Neuronal stem cell (in vitro differentiated cells): ENCODE measurements at regions not wholly inside any gene's neighbourhood (a gene's known extent, or its start where the extent isn't known, plus 50 kb on each side); places are given as distances from the start of the nearest gene placed in this dataset.
"Not testable (repeated sequence)": the region's sequence is repeated elsewhere in the genome, so short reads cannot be mapped to it uniquely, and the experiment has no call there.

Experiments
- DNase-seq: peaks from one replicate; pipeline ENCODE4 v3.0.0-alpha.2; 2013; ENCODE audit warnings: low spot score
- H2AFZ ChIP-seq: one replicate; pipeline ENCODE4 v1.6.1; 2013; ENCODE audit warnings: mild to moderate bottlenecking, low read length, inconsistent platforms
- H2AK5ac ChIP-seq: 2 replicates; pipeline ENCODE4 v1.6.1; 2013; ENCODE audit warnings: low read depth, mild to moderate bottlenecking, inconsistent platforms, low read length, moderate library complexity, mixed read lengths
- H2BK120ac ChIP-seq: 2 replicates; pipeline ENCODE4 v1.6.1; 2013; ENCODE audit warnings: low read depth, mild to moderate bottlenecking, inconsistent platforms, low read length, moderate library complexity, mixed read lengths
- H2BK12ac ChIP-seq: one replicate; pipeline ENCODE4 v1.6.1; 2013; ENCODE audit warnings: low read length, inconsistent platforms
- H2BK15ac ChIP-seq: 2 replicates; pipeline ENCODE4 v1.6.1; 2013; ENCODE audit warnings: mild to moderate bottlenecking, low read length, inconsistent platforms, mixed read lengths
- H2BK5ac ChIP-seq: one replicate; pipeline ENCODE4 v1.6.1; 2013; ENCODE audit warnings: inconsistent platforms, mild to moderate bottlenecking, low read length, moderate library complexity
- H3K14ac ChIP-seq: one replicate; pipeline ENCODE4 v1.6.1; 2013; ENCODE audit warnings: low read length, inconsistent platforms
- H3K18ac ChIP-seq: 2 replicates; pipeline ENCODE4 v1.6.1; 2013; ENCODE audit warnings: low read length, inconsistent platforms
- H3K23ac ChIP-seq: 2 replicates; pipeline ENCODE4 v1.6.1; 2013; ENCODE audit warnings: low read depth, mild to moderate bottlenecking, mixed read lengths, low read length, inconsistent platforms; ENCODE audit not compliant: poor library complexity
- H3K27ac ChIP-seq: replicated peaks from 3 replicates; pipeline ENCODE4 v1.5.1; 2013; ENCODE audit warnings: low read length, inconsistent platforms
- H3K27me3 ChIP-seq, 3 experiments: 2 replicates each; pipeline ENCODE4 v1.6.1; 2013; ENCODE audit warnings: low read length in 3 of 3, mild to moderate bottlenecking in 2 of 3, inconsistent platforms in 1 of 3, low read depth in 1 of 3, mixed read lengths in 1 of 3, moderate library complexity in 1 of 3; ENCODE audit not compliant: control insufficient read depth in 3 of 3, insufficient read depth in 3 of 3
- H3K36me3 ChIP-seq, 2 donors: replicated peaks in 1 of 2; 2 replicates each; pipeline ENCODE4 v1.6.1; 2013; ENCODE audit warnings: low read length in 2 of 2; ENCODE audit not compliant: control insufficient read depth in 2 of 2, insufficient read depth in 2 of 2
- H3K4ac ChIP-seq: 2 replicates; pipeline ENCODE4 v1.6.1; 2013; ENCODE audit warnings: inconsistent platforms, mild to moderate bottlenecking, low read length, moderate library complexity
- H3K4me1 ChIP-seq, 2 donors: 1 replicate in 1 of 2; 2 replicates in 1 of 2; pipeline ENCODE4 v1.6.1; 2013; ENCODE audit warnings: low read length in 2 of 2, low read depth in 1 of 2; ENCODE audit not compliant: control insufficient read depth in 2 of 2, insufficient read depth in 1 of 2
- H3K4me2 ChIP-seq: one replicate; pipeline ENCODE4 v1.6.1; 2013; ENCODE audit warnings: mild to moderate bottlenecking, low read length, inconsistent platforms; ENCODE audit not compliant: insufficient read depth, poor library complexity, severe bottlenecking
- H3K4me3 ChIP-seq, 2 donors: 2 replicates each; pipeline ENCODE4 v1.5.1; 2013; ENCODE audit warnings: low read length in 2 of 2, mild to moderate bottlenecking in 2 of 2, inconsistent platforms in 1 of 2, moderate library complexity in 1 of 2
- H3K79me1 ChIP-seq: one replicate; pipeline ENCODE4 v1.6.1; 2013; ENCODE audit warnings: low read depth, mild to moderate bottlenecking, inconsistent platforms, low read length, moderate library complexity
- H3K9ac ChIP-seq: one replicate; pipeline ENCODE4 v1.6.1; 2013; ENCODE audit warnings: mild to moderate bottlenecking, low read depth, low read length, inconsistent platforms; ENCODE audit not compliant: poor library complexity
- H3K9me3 ChIP-seq, 2 donors: replicated peaks in 1 of 2; 2 replicates each; pipeline versions ENCODE3 to v1.6.1; 2013; ENCODE audit warnings: low read length in 2 of 2, mild to moderate bottlenecking in 2 of 2, inconsistent platforms in 1 of 2, low read depth in 1 of 2, mixed read lengths in 1 of 2, moderate library complexity in 1 of 2; ENCODE audit not compliant: control insufficient read depth in 2 of 2, insufficient read depth in 1 of 2
- H4K8ac ChIP-seq: one replicate; pipeline ENCODE4 v1.6.1; 2013; ENCODE audit warnings: low read depth, mild to moderate bottlenecking, inconsistent platforms, low read length, moderate library complexity
- H4K91ac ChIP-seq: one replicate; pipeline ENCODE4 v1.6.1; 2013; ENCODE audit warnings: low read length, low read depth, mild to moderate bottlenecking, inconsistent platforms; ENCODE audit not compliant: poor library complexity
- WGBS, 2 donors: extraction: QIAGEN DNeasy Blood & Tissue Kit; methylation state at CpG; one replicate each; pipeline ENCODE4 v1.1.7; 2013; ENCODE audit warnings: missing lambda C conversion rate in 2 of 2, mixed read lengths in 1 of 2; ENCODE audit not compliant: insufficient read length in 2 of 2, insufficient replicate concordance in 1 of 2; ENCODE audit errors: extremely low coverage in 2 of 2; 5-methylcytosine and 5-hydroxymethylcytosine counted together

GRCh38 chr20:28619956-28620651, 2637.4 kb upstream of the DEFB115 start:
- H3K27ac ChIP-seq, H3K4me3 ChIP-seq, H4K91ac ChIP-seq, H3K9me3 ChIP-seq, H3K79me1 ChIP-seq, H3K4me2 ChIP-seq, H2BK5ac ChIP-seq, H2AFZ ChIP-seq, H2BK12ac ChIP-seq, H3K14ac ChIP-seq, H2AK5ac ChIP-seq, H3K18ac ChIP-seq, H3K27me3 ChIP-seq, DNase-seq, H3K23ac ChIP-seq, H4K8ac ChIP-seq, H2BK15ac ChIP-seq, H3K4me1 ChIP-seq, H3K36me3 ChIP-seq, H3K4ac ChIP-seq, H2BK120ac ChIP-seq: not testable (repeated sequence)
- H3K9ac ChIP-seq: peak overlapping the region; percentile 32
- WGBS, 2 donors: no CpG with 5 or more reads among the region's 20 CpGs

- H3K27ac ChIP-seq, H3K9me3 ChIP-seq, H3K18ac ChIP-seq, H3K4me3 ChIP-seq, H3K4me1 ChIP-seq, H2AK5ac ChIP-seq, H3K14ac ChIP-seq, H2BK120ac ChIP-seq, H3K23ac ChIP-seq, H3K4ac ChIP-seq, H3K36me3 ChIP-seq, H4K91ac ChIP-seq, H3K9ac ChIP-seq, H3K27me3 ChIP-seq, H3K4me2 ChIP-seq, H3K79me1 ChIP-seq, H2BK5ac ChIP-seq, H2BK15ac ChIP-seq, DNase-seq, H2BK12ac ChIP-seq, H2AFZ ChIP-seq, H4K8ac ChIP-seq: not testable (repeated sequence)
- WGBS, 2 donors: no CpG with 5 or more reads among the region's 2 CpGs
Measured at GRCh38 chr20:28625112-28625511, 2632.4 kb upstream of the DEFB115 start.

- not testable (repeated sequence) for H3K4me3 ChIP-seq, H3K27ac ChIP-seq, H2AK5ac ChIP-seq, H3K27me3 ChIP-seq, H3K14ac ChIP-seq, H2BK12ac ChIP-seq, H2BK15ac ChIP-seq, H3K9ac ChIP-seq, H2BK5ac ChIP-seq, DNase-seq, H3K4me1 ChIP-seq, H4K8ac ChIP-seq, H3K9me3 ChIP-seq, H4K91ac ChIP-seq, H3K18ac ChIP-seq, H2AFZ ChIP-seq, H3K4ac ChIP-seq, H2BK120ac ChIP-seq, H3K4me2 ChIP-seq, H3K36me3 ChIP-seq, H3K23ac ChIP-seq, H3K79me1 ChIP-seq
- 100% methylated on average over 1 to 2 of the region's 2 CpGs for WGBS, 2 donors
Measured at GRCh38 chr20:28640831-28641230, 2616.6 kb upstream of the DEFB115 start.
